A673 (cell line): ENCODE measurements at regions not wholly inside any gene's neighbourhood (a gene's known extent, or its start where the extent isn't known, plus 50 kb on each side); places are given as distances from the start of the nearest gene placed in this dataset.
"Not testable (repeated sequence)": the region's sequence is repeated elsewhere in the genome, so short reads cannot be mapped to it uniquely, and the experiment has no call there.

ENCODE experiments used
- BruUV-seq: library from RNA; stranded (reverse); fragments of 400-500 nt; replicated peaks from 2 replicates; lab custom pipeline; 2021; lab: Mats Ljungman, UMichigan
- CTCF ChIA-PET: fragments of 300-600 bp; sonication (Branson Sonifier 250); formaldehyde crosslinking; loops from one replicate; lab custom pipeline; 2022; ENCODE audit warnings: antibody characterized with exemption; lab: Charles Lee
- POLR2A ChIA-PET: fragments of 300-600 bp; sonication (Branson Sonifier 250); formaldehyde crosslinking; loops from one replicate; lab custom pipeline; 2022; ENCODE audit warnings: antibody characterized with exemption; ENCODE audit not compliant: low non-redundant PET; lab: Charles Lee
- DNase-seq: peaks from one replicate; pipeline ENCODE4 v3.0.0-alpha.2; 2015; ENCODE audit warnings: low spot score
- H3K27ac ChIP-seq: fragments of 200-600 bp; sonication (generic); 2 replicates; pipeline ENCODE4 v1.5.1; 2016; ENCODE audit warnings: mixed run types, low read depth, mild to moderate bottlenecking, mixed read lengths, antibody characterized with exemption, low read length; ENCODE audit not compliant: poor library complexity, severe bottlenecking
- H3K27me3 ChIP-seq: fragments of 200-600 bp; sonication (generic); replicated peaks from 2 replicates; pipeline ENCODE4 v1.6.1; 2017; ENCODE audit warnings: mixed run types, low read depth, mild to moderate bottlenecking, mixed read lengths, antibody characterized with exemption, low read length; ENCODE audit not compliant: insufficient read depth, poor library complexity
- H3K36me3 ChIP-seq: fragments of 200-600 bp; sonication (generic); 2 replicates; pipeline ENCODE4 v1.6.1; 2016; ENCODE audit warnings: mixed run types, mild to moderate bottlenecking, mixed read lengths, antibody characterized with exemption, low read length; ENCODE audit not compliant: insufficient read depth, poor library complexity, severe bottlenecking
- H3K4me1 ChIP-seq: fragments of 200-600 bp; sonication (generic); 2 replicates; pipeline ENCODE4 v1.6.1; 2017; ENCODE audit warnings: mixed run types, mild to moderate bottlenecking, mixed read lengths, antibody characterized with exemption, low read length; ENCODE audit not compliant: insufficient read depth, poor library complexity, severe bottlenecking
- H3K4me3 ChIP-seq: fragments of 200-600 bp; sonication (generic); 2 replicates; pipeline ENCODE4 v1.5.1; 2016; ENCODE audit warnings: low read depth, mixed run types, mild to moderate bottlenecking, mixed read lengths, low read length; ENCODE audit not compliant: poor library complexity, severe bottlenecking
- H3K9me3 ChIP-seq: fragments of 200-600 bp; sonication (generic); 2 replicates; pipeline ENCODE4 v1.6.1; 2016; ENCODE audit warnings: mixed run types, low read depth, mild to moderate bottlenecking, mixed read lengths, antibody characterized with exemption, low read length; ENCODE audit not compliant: poor library complexity, severe bottlenecking
- intact Hi-C: fragments of 100-400 bp; cut with micrococcal nuclease; formaldehyde crosslinking; loops from one replicate; pipeline ENCODE4 v1.10.0; 2022; ENCODE audit not compliant: unreplicated experiment

DNA sequence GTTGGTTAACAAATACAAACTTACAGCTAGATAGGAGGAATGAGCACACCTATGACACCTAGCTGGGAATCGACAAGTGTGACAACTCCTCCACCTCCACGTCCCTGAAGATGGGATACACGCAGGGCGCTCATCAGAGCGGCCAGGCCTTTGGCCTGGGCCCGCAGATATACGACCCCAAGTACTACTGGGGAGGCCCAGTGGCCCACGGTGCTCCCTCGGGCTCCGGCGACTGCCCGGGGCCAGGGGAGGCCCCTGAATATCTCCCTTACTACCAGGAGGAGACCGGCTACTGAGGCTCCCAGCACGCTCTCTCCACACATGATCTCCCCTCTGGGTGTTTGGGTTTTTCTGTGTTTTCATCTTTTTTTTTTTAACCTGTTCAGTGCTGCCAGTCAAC lies 801.3 kb downstream of the SPATA31A6 start:
- not testable (repeated sequence) for BruUV-seq, H3K4me1 ChIP-seq, DNase-seq

More for the DNA sequence above, 801.3 kb downstream of the SPATA31A6 start:
- H3K36me3 ChIP-seq, H3K27me3 ChIP-seq, H3K4me3 ChIP-seq, intact Hi-C loops, H3K9me3 ChIP-seq, H3K27ac ChIP-seq, POLR2A ChIA-PET, CTCF ChIA-PET: not testable (repeated sequence)
